Astrocyte of the cerebellum (primary cell): ENCODE measurements at regions not wholly inside any gene's neighbourhood (a gene's known extent, or its start where the extent isn't known, plus 50 kb on each side); places are given as distances from the start of the nearest gene placed in this dataset.

ENCODE experiments used
- DNase-seq: peaks from one replicate; pipeline ENCODE4 v3.0.0-alpha.2; 2011; ENCODE audit warnings: low read depth
- H3K4me3 ChIP-seq: 2 replicates; pipeline ENCODE4 v1.5.1; 2011; ENCODE audit warnings: mild to moderate bottlenecking, low read depth, low read length, moderate library complexity
- CTCF ChIP-seq: IDR thresholded peaks from 2 replicates; pipeline ENCODE4 v1.5.1; 2012; ENCODE audit warnings: low read length, low read depth, moderate library complexity, mild to moderate bottlenecking; ENCODE audit errors: missing control alignments
- in situ Hi-C: cut with HindIII; loops from 2 replicates; pipeline ENCODE4 v1.10.0; 2017; ENCODE audit warnings: low sequenced_read_pairs

GRCh38 chr3:117005911-117006522, 296.4 kb downstream of the TUSC7 start:
- DNase-seq: no peak
- no peak for TF ChIP-seq CTCF
- no peak overlapping the region for H3K4me3 ChIP-seq
- in situ Hi-C loops: no loop called here

- no peak overlapping the region for H3K4me3 ChIP-seq
- no peak for DNase-seq
- in situ Hi-C loops: no loop called here
- TF ChIP-seq CTCF: no peak
Measured at GRCh38 chr3:117010318-117010717, 300.7 kb downstream of the TUSC7 start.

GRCh38 chr3:117011687-117012250, 302.2 kb downstream of the TUSC7 start:
- no peak for TF ChIP-seq CTCF
- in situ Hi-C loops: no loop called here
- H3K4me3 ChIP-seq: no peak overlapping the region
- DNase-seq: no peak

GRCh38 chr3:117016378-117016777, 306.8 kb downstream of the TUSC7 start:
- no peak for DNase-seq
- H3K4me3 ChIP-seq: no peak overlapping the region
- TF ChIP-seq CTCF: no peak
- in situ Hi-C loops: no loop called here

GRCh38 chr3:117017135-117017894, 307.7 kb downstream of the TUSC7 start:
- TF ChIP-seq CTCF: no peak
- in situ Hi-C loops: no loop called here
- H3K4me3 ChIP-seq: no peak overlapping the region
- DNase-seq: no peak

GRCh38 chr3:117018655-117019054, 309.1 kb downstream of the TUSC7 start:
- no peak for TF ChIP-seq CTCF
- in situ Hi-C loops: no loop called here
- no peak for DNase-seq
- H3K4me3 ChIP-seq: no peak overlapping the region
